Karpas-422 (cell line): ENCODE measurements at regions not wholly inside any gene's neighbourhood (a gene's known extent, or its start where the extent isn't known, plus 50 kb on each side); places are given as distances from the start of the nearest gene placed in this dataset.

Source experiments
- DNase-seq: peaks from one replicate; pipeline ENCODE4 v3.0.0-alpha.2; 2015
- H2AFZ ChIP-seq: fragments of 200-600 bp; sonication (generic); 2 replicates; pipeline ENCODE4 v1.6.1; 2014; ENCODE audit warnings: antibody characterized with exemption, low read length, mixed read lengths
- H3K27ac ChIP-seq: fragments of 200-600 bp; sonication (generic); 2 replicates; pipeline ENCODE4 v1.5.1; 2014; ENCODE audit warnings: mild to moderate bottlenecking, low read length, moderate library complexity
- H3K27me3 ChIP-seq: fragments of 200-600 bp; sonication (generic); 2 replicates; pipeline ENCODE4 v1.6.1; 2014; ENCODE audit warnings: low read length, mixed read lengths
- H3K36me3 ChIP-seq: fragments of 200-600 bp; sonication (generic); 2 replicates; pipeline ENCODE4 v1.6.1; 2014; ENCODE audit warnings: low read length, mixed read lengths; ENCODE audit not compliant: insufficient read depth
- H3K4me1 ChIP-seq: fragments of 200-600 bp; sonication (generic); 2 replicates; pipeline ENCODE4 v1.6.1; 2014; ENCODE audit warnings: mild to moderate bottlenecking, low read length, mixed read lengths
- H3K4me2 ChIP-seq: fragments of 200-600 bp; sonication (generic); 2 replicates; pipeline ENCODE4 v1.6.1; 2014; ENCODE audit warnings: low read length, low read depth, mild to moderate bottlenecking; ENCODE audit not compliant: poor library complexity, severe bottlenecking
- H3K4me3 ChIP-seq: fragments of 200-600 bp; sonication (generic); 2 replicates; pipeline ENCODE4 v1.5.1; 2014; ENCODE audit warnings: mild to moderate bottlenecking, antibody characterized with exemption, low read length, mixed read lengths
- H3K79me2 ChIP-seq: fragments of 200-600 bp; sonication (generic); 2 replicates; pipeline ENCODE4 v1.6.1; 2014; ENCODE audit warnings: mild to moderate bottlenecking, low read length, mixed read lengths
- H3K9ac ChIP-seq: fragments of 200-600 bp; sonication (generic); 2 replicates; pipeline ENCODE4 v1.6.0; 2014; ENCODE audit warnings: low read length
- H3K9me2 ChIP-seq: fragments of 200-600 bp; sonication (generic), shearing (Covaris generic); replicated peaks from 2 replicates; pipeline ENCODE4 v1.6.0; 2014; ENCODE audit warnings: mild to moderate bottlenecking, low read length, moderate library complexity; ENCODE audit not compliant: insufficient read depth
- H3K9me3 ChIP-seq: fragments of 300-700, 200-600 bp; sonication (generic); 2 replicates; pipeline ENCODE4 v1.6.1; 2014; ENCODE audit warnings: low read length, mixed read lengths
- H4K20me1 ChIP-seq: fragments of 200-600 bp; sonication (generic); 2 replicates; pipeline ENCODE4 v1.6.1; 2014; ENCODE audit warnings: mild to moderate bottlenecking, antibody characterized with exemption, low read length, low read depth; ENCODE audit not compliant: insufficient read depth

DNA sequence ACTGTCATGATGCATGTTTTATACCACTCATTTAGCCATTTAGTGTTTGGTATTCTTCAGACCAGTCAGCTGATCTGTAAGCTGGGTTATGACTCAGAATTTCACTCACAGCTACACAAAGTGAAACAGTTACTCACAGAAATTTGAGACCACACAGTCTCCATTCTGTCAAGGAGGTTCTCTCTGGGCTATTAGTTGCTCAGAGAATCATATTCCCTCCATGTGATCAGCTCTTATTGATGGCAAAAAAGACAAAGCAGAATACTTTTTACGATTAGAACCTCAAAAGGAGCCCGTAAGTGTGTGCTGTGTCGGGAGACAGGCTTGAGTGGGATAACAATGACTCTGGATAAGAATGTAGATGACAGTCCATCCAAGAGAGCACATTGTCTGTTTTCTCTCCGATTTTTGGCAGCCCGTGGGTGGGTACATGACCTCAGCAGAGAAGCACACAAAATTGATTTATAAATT is 277.6 kb upstream of the SORCS1 start:
- H3K79me2 ChIP-seq, result no peaks in the 10 kb centered on the region
- H3K9me3 ChIP-seq, result peaks cover 10% of the 10 kb centered on the region
- H3K27me3 ChIP-seq, result no peaks in the 10 kb centered on the region
- H3K9ac ChIP-seq, result no peak overlapping the region
- no peak overlapping the region for H3K27ac ChIP-seq
- H3K36me3 ChIP-seq, result no peaks in the 10 kb centered on the region
- no peak overlapping the region for H2AFZ ChIP-seq
- no peaks in the 10 kb centered on the region for H4K20me1 ChIP-seq
- no peak overlapping the region for H3K4me2 ChIP-seq
- H3K9me2 ChIP-seq, result no peaks in the 10 kb centered on the region
- no peaks in the 10 kb centered on the region for H3K4me1 ChIP-seq
- H3K4me3 ChIP-seq, result no peak overlapping the region
- DNase-seq, result no peak

DNA sequence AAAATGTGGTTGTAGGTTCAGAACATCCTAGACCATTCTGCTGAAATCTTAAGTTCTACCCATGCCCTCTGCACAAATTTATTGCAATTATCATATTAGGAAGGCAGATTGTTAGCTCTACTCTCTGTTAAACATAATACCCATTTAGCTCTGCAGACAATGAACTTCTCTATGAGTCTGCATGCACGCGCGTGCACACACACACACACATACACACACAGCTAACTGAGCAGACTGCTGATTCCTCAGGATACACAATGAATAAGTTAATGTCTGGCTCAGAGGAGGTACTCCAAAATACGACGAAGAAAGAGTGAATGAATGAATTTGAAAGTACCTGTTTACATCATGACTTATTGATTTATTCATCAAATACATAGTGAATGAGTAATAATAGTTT is 276.2 kb upstream of the SORCS1 start:
- Histone ChIP-seq H3K27ac (no peak overlapping the region), H3K9ac (no peak overlapping the region), H3K4me1 (no peaks in the 10 kb centered on the region), H2AFZ (no peak overlapping the region), H3K4me2 (no peak overlapping the region), H4K20me1 (no peaks in the 10 kb centered on the region), H3K4me3 (no peak overlapping the region), H3K9me3 (peaks cover 10% of the 10 kb centered on the region), H3K27me3 (no peaks in the 10 kb centered on the region), H3K9me2 (no peaks in the 10 kb centered on the region), H3K36me3 (no peaks in the 10 kb centered on the region), H3K79me2 (no peaks in the 10 kb centered on the region)
- DNase-seq, result no peak

DNA sequence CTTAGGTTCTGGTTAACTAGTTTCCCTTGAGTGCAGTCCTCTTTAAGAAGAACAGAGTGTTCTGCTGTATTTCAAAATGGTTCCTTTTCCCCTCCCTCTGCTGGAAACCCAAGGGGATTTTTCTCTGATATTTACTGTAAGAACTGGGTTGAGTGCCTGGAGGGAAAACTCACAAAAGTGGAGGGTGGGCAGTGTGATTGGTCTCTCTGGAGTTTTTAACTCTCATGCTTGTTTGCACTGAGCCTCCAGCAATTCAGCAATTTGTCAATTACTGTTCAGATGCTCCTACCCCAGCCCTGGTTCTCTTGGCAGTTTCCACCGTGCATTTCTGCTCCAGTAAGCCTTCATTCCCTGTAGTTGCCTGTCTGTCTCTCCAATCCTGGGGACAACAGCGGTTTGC is 273.4 kb upstream of the SORCS1 start:
- DNase-seq, result no peak
- Histone ChIP-seq H3K9me2 (no peaks in the 10 kb centered on the region), H3K4me3 (no peak overlapping the region), H3K9me3 (peaks cover 16% of the 10 kb centered on the region), H3K36me3 (no peaks in the 10 kb centered on the region), H3K9ac (no peak overlapping the region), H2AFZ (no peak overlapping the region), H3K79me2 (no peaks in the 10 kb centered on the region), H3K27ac (no peak overlapping the region), H3K4me2 (no peak overlapping the region), H3K27me3 (no peaks in the 10 kb centered on the region), H4K20me1 (no peaks in the 10 kb centered on the region), H3K4me1 (no peaks in the 10 kb centered on the region)

GRCh38 chr10:107436568-107436967 is 272.1 kb upstream of the SORCS1 start:
- no peak overlapping the region for H2AFZ ChIP-seq
- no peak overlapping the region for H3K4me3 ChIP-seq
- H3K27ac ChIP-seq, result no peak overlapping the region
- H3K4me2 ChIP-seq, result no peak overlapping the region
- no peaks in the 10 kb centered on the region for H3K36me3 ChIP-seq
- H3K9me2 ChIP-seq, result no peaks in the 10 kb centered on the region
- no peak overlapping the region for H3K9ac ChIP-seq
- no peaks in the 10 kb centered on the region for H3K4me1 ChIP-seq
- no peak for DNase-seq
- H3K79me2 ChIP-seq, result no peaks in the 10 kb centered on the region
- peaks cover 16% of the 10 kb centered on the region for H3K9me3 ChIP-seq
- no peaks in the 10 kb centered on the region for H4K20me1 ChIP-seq
- no peaks in the 10 kb centered on the region for H3K27me3 ChIP-seq

DNA sequence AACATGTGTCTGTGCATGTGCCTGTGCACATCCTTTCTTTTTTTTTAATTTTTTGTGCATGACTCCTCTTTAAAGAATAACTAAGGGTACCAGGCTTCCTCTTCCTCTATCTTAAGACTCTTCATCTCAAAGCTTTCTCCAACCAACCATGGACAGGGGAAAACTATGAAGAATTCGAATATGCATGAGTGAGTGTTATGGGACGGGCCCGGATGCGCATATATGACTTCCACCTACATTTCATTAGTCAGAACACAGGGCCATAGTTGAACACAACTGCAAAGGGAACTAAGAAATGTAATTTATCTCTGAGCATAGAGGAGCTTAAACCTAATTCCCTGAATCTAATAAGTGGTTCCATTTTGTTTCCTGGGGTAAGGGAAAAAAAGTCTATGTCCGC is 270.3 kb upstream of the SORCS1 start:
- Histone ChIP-seq H3K9ac (no peak overlapping the region), H2AFZ (no peak overlapping the region), H3K4me3 (no peak overlapping the region), H3K79me2 (no peaks in the 10 kb centered on the region), H3K27ac (no peak overlapping the region), H3K9me3 (peaks cover 9% of the 10 kb centered on the region), H3K9me2 (no peaks in the 10 kb centered on the region), H3K4me2 (no peak overlapping the region), H4K20me1 (no peaks in the 10 kb centered on the region), H3K36me3 (no peaks in the 10 kb centered on the region), H3K4me1 (no peaks in the 10 kb centered on the region), H3K27me3 (no peaks in the 10 kb centered on the region)
- DNase-seq, result no peak

GRCh38 chr10:107434201-107434600 is 269.7 kb upstream of the SORCS1 start:
- Histone ChIP-seq H3K4me3 (no peak overlapping the region), H3K9ac (no peak overlapping the region), H3K27ac (no peak overlapping the region), H3K9me2 (no peaks in the 10 kb centered on the region), H4K20me1 (no peaks in the 10 kb centered on the region), H3K36me3 (no peaks in the 10 kb centered on the region), H3K79me2 (no peaks in the 10 kb centered on the region), H3K27me3 (no peaks in the 10 kb centered on the region), H3K9me3 (peaks cover 9% of the 10 kb centered on the region), H3K4me1 (no peaks in the 10 kb centered on the region), H2AFZ (no peak overlapping the region), H3K4me2 (no peak overlapping the region)
- no peak for DNase-seq

- Histone ChIP-seq H3K79me2 (no peaks in the 10 kb centered on the region), H4K20me1 (no peaks in the 10 kb centered on the region), H3K36me3 (no peaks in the 10 kb centered on the region), H3K4me3 (no peak overlapping the region), H3K9me3 (peaks cover 9% of the 10 kb centered on the region), H3K4me1 (no peaks in the 10 kb centered on the region), H3K9ac (no peak overlapping the region), H3K27me3 (no peaks in the 10 kb centered on the region), H2AFZ (no peak overlapping the region), H3K9me2 (no peaks in the 10 kb centered on the region), H3K4me2 (no peak overlapping the region), H3K27ac (no peak overlapping the region)
- DNase-seq, result no peak
Measured at GRCh38 chr10:107433605-107434004, 269.1 kb upstream of the SORCS1 start.

GRCh38 chr10:107430446-107430845 is 265.9 kb upstream of the SORCS1 start:
- H2AFZ ChIP-seq, result no peak overlapping the region
- H4K20me1 ChIP-seq, result no peaks in the 10 kb centered on the region
- H3K79me2 ChIP-seq, result no peaks in the 10 kb centered on the region
- H3K27ac ChIP-seq, result no peak overlapping the region
- H3K9me2 ChIP-seq, result no peaks in the 10 kb centered on the region
- H3K4me3 ChIP-seq, result no peak overlapping the region
- no peaks in the 10 kb centered on the region for H3K27me3 ChIP-seq
- H3K36me3 ChIP-seq, result no peaks in the 10 kb centered on the region
- no peak for DNase-seq
- H3K4me1 ChIP-seq, result no peaks in the 10 kb centered on the region
- H3K9ac ChIP-seq, result no peak overlapping the region
- H3K4me2 ChIP-seq, result no peak overlapping the region
- H3K9me3 ChIP-seq, result peaks cover 8% of the 10 kb centered on the region; the same call in 1 of the 2 replicates

- H3K9me2 ChIP-seq, result no peaks in the 10 kb centered on the region
- H3K9ac ChIP-seq, result no peak overlapping the region
- no peak for DNase-seq
- H3K4me2 ChIP-seq, result no peak overlapping the region
- no peaks in the 10 kb centered on the region; the same call in 1 of the 2 replicates for H3K9me3 ChIP-seq
- H3K79me2 ChIP-seq, result no peaks in the 10 kb centered on the region
- no peaks in the 10 kb centered on the region for H4K20me1 ChIP-seq
- H3K27me3 ChIP-seq, result no peaks in the 10 kb centered on the region
- H3K4me3 ChIP-seq, result no peak overlapping the region
- no peaks in the 10 kb centered on the region for H3K4me1 ChIP-seq
- no peak overlapping the region for H2AFZ ChIP-seq
- no peaks in the 10 kb centered on the region for H3K36me3 ChIP-seq
- no peak overlapping the region for H3K27ac ChIP-seq
Measured at GRCh38 chr10:107427016-107427415, 262.5 kb upstream of the SORCS1 start.
